HepG2 (cell line): ENCODE measurements at regions not wholly inside any gene's neighbourhood (a gene's known extent, or its start where the extent isn't known, plus 50 kb on each side); places are given as distances from the start of the nearest gene placed in this dataset.
A peak's percentile ranks its signal among the peaks of the same experiment; 100 is the strongest.

Experiments used
- ARID2 ChIP-seq: sonication (generic); formaldehyde crosslinking; IDR thresholded peaks from 2 replicates; pipeline ENCODE4 v1.8.1; 2022; ENCODE audit warnings: mild to moderate bottlenecking, missing genetic modification reagents, borderline replicate concordance
- ATF5 ChIP-seq: sonication (generic); formaldehyde crosslinking; IDR thresholded peaks from 2 replicates; pipeline ENCODE4 v1.4.0; 2020; ENCODE audit warnings: mild to moderate bottlenecking, low read depth, missing genetic modification reagents
- HNRNPH1 ChIP-seq: fragments of 200-400 bp; formaldehyde crosslinking; optimal IDR thresholded peaks from 2 replicates; pipeline ENCODE3; 2017; ENCODE audit warnings: mild to moderate bottlenecking, low read depth, low read length
- HNRNPK ChIP-seq: fragments of 200-400 bp; formaldehyde crosslinking; IDR thresholded peaks from 2 replicates; pipeline ENCODE4 v1.6.1; 2018; ENCODE audit warnings: low read length, low read depth, moderate library complexity, mild to moderate bottlenecking; ENCODE audit not compliant: poor library complexity, severe bottlenecking
- NFATC3 ChIP-seq: sonication (generic); formaldehyde crosslinking; IDR thresholded peaks from 2 replicates; pipeline ENCODE4 v1.5.1; 2020; ENCODE audit warnings: mild to moderate bottlenecking, missing genetic modification reagents
- PCBP1 ChIP-seq: fragments of 200-400 bp; formaldehyde crosslinking; IDR thresholded peaks from 2 replicates; pipeline ENCODE4 v1.6.1; 2017; ENCODE audit warnings: mild to moderate bottlenecking, low read depth, low read length, borderline replicate concordance
- SRSF9 ChIP-seq: fragments of 200-400 bp; formaldehyde crosslinking; IDR thresholded peaks from 2 replicates; pipeline ENCODE4 v1.6.1; 2018; ENCODE audit warnings: borderline replicate concordance, mild to moderate bottlenecking, low read depth, low read length; ENCODE audit not compliant: insufficient read depth, poor library complexity, severe bottlenecking
- THRA ChIP-seq: sonication (generic); formaldehyde crosslinking; IDR thresholded peaks from 2 replicates; pipeline ENCODE4 v1.4.0; 2020; ENCODE audit warnings: missing genetic modification reagents, borderline replicate concordance
- ZNF556 ChIP-seq: sonication (generic); formaldehyde crosslinking; IDR thresholded peaks from 2 replicates; pipeline ENCODE4 v1.4.0; 2020; ENCODE audit warnings: mild to moderate bottlenecking, missing genetic modification reagents, borderline replicate concordance
- TF ChIP-seq, protein P1 (sequence below): sonication (generic); formaldehyde crosslinking; IDR thresholded peaks from 2 replicates; pipeline ENCODE4 v1.8.1; 2023; ENCODE audit warnings: missing genetic modification reagents, mild to moderate bottlenecking, borderline replicate concordance

- TF ChIP-seq THRA (CRISPR knock-in tag) (no peak), NFATC3 (no peak), ARID2 (CRISPR knock-in tag) (no peak), ZNF556 (CRISPR knock-in tag) (no peak), SRSF9 (no peak), PCBP1 (0 out of 2 replicates have a peak, but pooled peaks have one; percentile 74), HNRNPK (peak; percentile 97), HNRNPH1 (no peak), ATF5 (CRISPR knock-in tag) (no peak)
- TF ChIP-seq, protein P1, sequence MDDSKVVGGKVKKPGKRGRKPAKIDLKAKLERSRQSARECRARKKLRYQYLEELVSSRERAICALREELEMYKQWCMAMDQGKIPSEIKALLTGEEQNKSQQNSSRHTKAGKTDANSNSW (CRISPR knock-in tag) = no peak
Observed at GRCh38 chr20:21623074-21623780, 82.2 kb upstream of the PAX1 start (continued).
